ENCODE measurements at regions not wholly inside any gene's neighbourhood (a gene's known extent, or its start where the extent isn't known, plus 50 kb on each side); places are given as distances from the start of the nearest gene placed in this dataset.

- TF ChIP-seq REST (IDR thresholded peaks at IDR 0.05; ENCODE audit: insufficient replicate concordance, low read depth) (no peak), CTCF (IDR thresholded peaks at IDR 0.05; ENCODE audit: insufficient read depth, low read length) (no peak), POLR2AphosphoS5 (IDR thresholded peaks at IDR 0.05; ENCODE audit: low read depth) (no peak), GABPA (IDR thresholded peaks at IDR 0.05; ENCODE audit: low read depth) (no peak), SPI1 (IDR thresholded peaks at IDR 0.05; ENCODE audit: borderline replicate concordance, low read depth) (no peak)
These were observed 54.7 kb upstream of the NRIP1 start for GRCh38 chr21:15119486-15119885.
